ENCODE measurements at regions not wholly inside any gene's neighbourhood (a gene's known extent, or its start where the extent isn't known, plus 50 kb on each side); places are given as distances from the start of the nearest gene placed in this dataset.

GRCh38 chr13:111952032-111952431, 114.9 kb upstream of the SOX1 start:
- DNase-seq (ENCODE audit: low spot score), result peak; percentile 20

GRCh38 chr13:111952814-111953213, 114.1 kb upstream of the SOX1 start:
- DNase-seq (ENCODE audit: low spot score), result peak; percentile 14

GRCh38 chr13:111953546-111954178, 113.3 kb upstream of the SOX1 start:
- DNase-seq (ENCODE audit: low spot score), result peak; percentile 45

- DNase-seq (ENCODE audit: low spot score), result peak; percentile 55
Observed at GRCh38 chr13:111954661-111955411, 112.1 kb upstream of the SOX1 start.

- DNase-seq (ENCODE audit: low spot score), result no peak
Observed at GRCh38 chr13:111955412-111956065, 111.4 kb upstream of the SOX1 start.

- DNase-seq (ENCODE audit: low spot score), result peak; percentile 51
Observed at GRCh38 chr13:111956261-111957151, 110.4 kb upstream of the SOX1 start.

GRCh38 chr13:111957913-111958450, 109.0 kb upstream of the SOX1 start:
- peak; percentile 6 for DNase-seq (ENCODE audit: low spot score)

- DNase-seq (ENCODE audit: low spot score), result peak; percentile 31
Observed at GRCh38 chr13:111958612-111959395, 108.1 kb upstream of the SOX1 start.

GRCh38 chr13:111960152-111960772, 106.7 kb upstream of the SOX1 start:
- DNase-seq (ENCODE audit: low spot score), result no peak

GRCh38 chr13:111961236-111961635, 105.7 kb upstream of the SOX1 start:
- peak; percentile 20 for DNase-seq (ENCODE audit: low spot score)

GRCh38 chr13:111961651-111962192, 105.2 kb upstream of the SOX1 start:
- DNase-seq (ENCODE audit: low spot score), result peak; percentile 12

GRCh38 chr13:111962431-111962891, 104.5 kb upstream of the SOX1 start:
- DNase-seq (ENCODE audit: low spot score), result no peak

GRCh38 chr13:111963031-111963430, 103.9 kb upstream of the SOX1 start:
- DNase-seq (ENCODE audit: low spot score), result peak; percentile 51

- peak; percentile 34 for DNase-seq (ENCODE audit: low spot score)
Observed at GRCh38 chr13:111964411-111965035, 102.4 kb upstream of the SOX1 start.

GRCh38 chr13:111965466-111966214, 101.3 kb upstream of the SOX1 start:
- DNase-seq (ENCODE audit: low spot score), result no peak

- DNase-seq (ENCODE audit: low spot score), result no peak
Observed at GRCh38 chr13:111966933-111967332, 100.0 kb upstream of the SOX1 start.

- DNase-seq (ENCODE audit: low spot score), result no peak
Observed at GRCh38 chr13:111967572-111968201, 99.3 kb upstream of the SOX1 start.

GRCh38 chr13:111968336-111969010, 98.5 kb upstream of the SOX1 start:
- no peak for DNase-seq (ENCODE audit: low spot score)

Measured in left forelimb (tissue), 1 donor.